PC-3 (cell line): ENCODE measurements at regions not wholly inside any gene's neighbourhood (a gene's known extent, or its start where the extent isn't known, plus 50 kb on each side); places are given as distances from the start of the nearest gene placed in this dataset.

ENCODE experiments used
- ATAC-seq: fragments of 200-7000 bp; cut with Tn5 transposase; 2 replicates; pipeline ENCODE4 v1.9.1; 2020; ENCODE audit warnings: mild to moderate bottlenecking, moderate library complexity
- BruUV-seq: library from RNA; stranded (reverse); fragments of 400-500 nt; replicated peaks from 2 replicates; lab custom pipeline; 2021; lab: Mats Ljungman, UMichigan
- CTCF ChIA-PET: fragments of 300-600 bp; sonication (Branson Sonifier 250); formaldehyde crosslinking; loops from one replicate; lab custom pipeline; 2022; ENCODE audit warnings: antibody characterized with exemption; lab: Charles Lee
- POLR2A ChIA-PET: fragments of 300-600 bp; sonication (Branson Sonifier 250); formaldehyde crosslinking; loops from one replicate; lab custom pipeline; 2022; ENCODE audit warnings: antibody characterized with exemption; ENCODE audit not compliant: unreplicated experiment; lab: Charles Lee
- DNase-seq: peaks from one replicate; pipeline ENCODE4 v3.0.0-alpha.2; 2015
- H2AFZ ChIP-seq: fragments of 300-600 bp; sonication (generic); 2 replicates; pipeline ENCODE4 v1.6.0; 2016; ENCODE audit warnings: antibody characterized with exemption, low read length
- H3F3A ChIP-seq: fragments of 300-600 bp; sonication (generic); one replicate; pipeline ENCODE4 v1.6.0; 2017; ENCODE audit warnings: antibody characterized with exemption, low read length, control low read depth, mild to moderate bottlenecking; ENCODE audit not compliant: unreplicated experiment
- H3K27ac ChIP-seq: fragments of 300-600 bp; sonication (generic); 2 replicates; pipeline ENCODE4 v1.5.1; 2016; ENCODE audit warnings: mild to moderate bottlenecking, low read length
- H3K27me3 ChIP-seq: fragments of 300-600 bp; sonication (generic); 2 replicates; pipeline ENCODE4 v1.6.1; 2016; ENCODE audit warnings: low read length, mixed read lengths
- H3K36me3 ChIP-seq: fragments of 300-600 bp; sonication (generic); 2 replicates; pipeline ENCODE4 v1.6.1; 2016; ENCODE audit warnings: low read depth, mixed run types, low read length, mixed read lengths
- H3K4me1 ChIP-seq: fragments of 300-600 bp; sonication (generic); 2 replicates; pipeline ENCODE4 v1.5.1; 2016; ENCODE audit warnings: low read length; ENCODE audit not compliant: insufficient read depth
- H3K4me2 ChIP-seq: fragments of 300-600 bp; sonication (generic); 2 replicates; pipeline ENCODE4 v1.6.0; 2016; ENCODE audit warnings: low read length
- H3K4me3 ChIP-seq: fragments of 300-600 bp; sonication (generic); 2 replicates; pipeline ENCODE4 v1.5.1; 2016; ENCODE audit warnings: mild to moderate bottlenecking, low read length, mixed read lengths
- H3K79me2 ChIP-seq: fragments of 300-600 bp; sonication (generic); 2 replicates; pipeline ENCODE4 v1.6.1; 2017; ENCODE audit warnings: low read length, mixed read lengths
- H3K9ac ChIP-seq: fragments of 300-600 bp; sonication (generic); 2 replicates; pipeline ENCODE4 v1.6.0; 2016; ENCODE audit warnings: mild to moderate bottlenecking, low read length
- H3K9me2 ChIP-seq: fragments of 300-600 bp; sonication (generic); replicated peaks from 2 replicates; pipeline ENCODE4 v1.6.1; 2016; ENCODE audit warnings: mixed run types, low read length, mixed read lengths
- H3K9me3 ChIP-seq: fragments of 300-600 bp; sonication (generic); 2 replicates; pipeline ENCODE4 v1.6.1; 2016; ENCODE audit warnings: low read length, mixed read lengths
- H4K20me1 ChIP-seq: fragments of 300-600 bp; sonication (generic); 2 replicates; pipeline ENCODE4 v1.6.1; 2016; ENCODE audit warnings: low read length, mixed read lengths
- CTCF ChIP-seq: fragments of 300-600 bp; sonication (generic); conservative IDR thresholded peaks from 2 replicates; pipeline ENCODE4 v1.5.1; 2017; ENCODE audit warnings: antibody characterized with exemption, low read depth, mild to moderate bottlenecking, low read length
- EZH2 ChIP-seq: fragments of 300-600 bp; sonication (generic); IDR thresholded peaks from one replicate; pipeline ENCODE4 v1.6.1; 2017; ENCODE audit warnings: antibody characterized with exemption, mild to moderate bottlenecking, low read length; ENCODE audit not compliant: unreplicated experiment
- EZH2phosphoT487 ChIP-seq: fragments of 300-600 bp; sonication (generic); IDR thresholded peaks from 2 replicates; pipeline ENCODE4 v1.6.1; 2018; ENCODE audit warnings: mild to moderate bottlenecking, antibody characterized with exemption, low read length, borderline replicate concordance
- intact Hi-C: fragments of 100-400 bp; cut with micrococcal nuclease; formaldehyde crosslinking; loops from 2 replicates; pipeline ENCODE4 v1.9.0; 2023

- H3K9me3 ChIP-seq, result no peaks in the 10 kb centered on the region
- no peaks in the 10 kb centered on the region for H3K9me2 ChIP-seq
- ATAC-seq (no peak), DNase-seq (no peak)
- H3K27me3 ChIP-seq, result no peaks in the 10 kb centered on the region
- CTCF ChIA-PET, result no interaction called here
- peaks cover 5% of the 10 kb centered on the region for H3K4me1 ChIP-seq
- no peak overlapping the region for H3K4me3 ChIP-seq
- TF ChIP-seq CTCF (no peak), EZH2 (no peak), EZH2phosphoT487 (no peak)
- intact Hi-C loops, result loop anchor here (5.0 kb wide), 1 partner anchor 374 kb away; no protein-coding TSS in a partner anchor
- POLR2A ChIA-PET, result no interaction called here
- no peak overlapping the region for H2AFZ ChIP-seq
- no peak overlapping the region for H3K9ac ChIP-seq
- H3K4me2 ChIP-seq, result no peak overlapping the region
- H3F3A ChIP-seq, result no peaks in the 10 kb centered on the region
- H3K79me2 ChIP-seq, result no peaks in the 10 kb centered on the region
- H4K20me1 ChIP-seq, result no peaks in the 10 kb centered on the region
- no TSS peak for BruUV-seq
- H3K36me3 ChIP-seq, result no peaks in the 10 kb centered on the region
- H3K27ac ChIP-seq, result no peak overlapping the region
These were observed 184.5 kb upstream of the GAP43 start for GRCh38 chr3:115438799-115439198.

- no peak overlapping the region for H3K4me3 ChIP-seq
- H3K9me2 ChIP-seq, result no peaks in the 10 kb centered on the region
- no peak for DNase-seq
- no peak overlapping the region for H3K9ac ChIP-seq
- H3K27ac ChIP-seq, result no peak overlapping the region
- H2AFZ ChIP-seq, result no peak overlapping the region
- TF ChIP-seq CTCF (no peak), EZH2 (no peak), EZH2phosphoT487 (no peak)
- H3K36me3 ChIP-seq, result no peaks in the 10 kb centered on the region
- H4K20me1 ChIP-seq, result no peaks in the 10 kb centered on the region
- BruUV-seq, result no TSS peak
- ATAC-seq, result no peak
- ChIA-PET CTCF (no interaction called here), POLR2A (no interaction called here)
- no peaks in the 10 kb centered on the region for H3F3A ChIP-seq
- no peaks in the 10 kb centered on the region for H3K79me2 ChIP-seq
- intact Hi-C loops, result no loop called here
- no peaks in the 10 kb centered on the region for H3K9me3 ChIP-seq
- H3K4me2 ChIP-seq, result no peak overlapping the region
- peaks cover 4% of the 10 kb centered on the region; the same call in 1 of the 2 replicates for H3K27me3 ChIP-seq
- no peaks in the 10 kb centered on the region for H3K4me1 ChIP-seq
These were observed 177.8 kb upstream of the GAP43 start for GRCh38 chr3:115445559-115445958.

GRCh38 chr3:115448851-115449250, 174.5 kb upstream of the GAP43 start:
- H3F3A ChIP-seq, result no peaks in the 10 kb centered on the region
- intact Hi-C loops, result no loop called here
- H3K27me3 ChIP-seq, result peaks cover 9% of the 10 kb centered on the region
- H2AFZ ChIP-seq, result no peak overlapping the region
- H3K4me1 ChIP-seq, result no peaks in the 10 kb centered on the region
- DNase-seq (no peak), ATAC-seq (no peak)
- H3K9me2 ChIP-seq, result no peaks in the 10 kb centered on the region
- H3K9ac ChIP-seq, result no peak overlapping the region
- no peak overlapping the region for H3K4me2 ChIP-seq
- no peaks in the 10 kb centered on the region for H3K9me3 ChIP-seq
- no peaks in the 10 kb centered on the region for H3K36me3 ChIP-seq
- TF ChIP-seq CTCF (no peak), EZH2phosphoT487 (no peak), EZH2 (no peak)
- no peak overlapping the region for H3K27ac ChIP-seq
- BruUV-seq, result no TSS peak
- ChIA-PET POLR2A (no interaction called here), CTCF (no interaction called here)
- H3K79me2 ChIP-seq, result no peaks in the 10 kb centered on the region
- H4K20me1 ChIP-seq, result no peaks in the 10 kb centered on the region
- no peak overlapping the region for H3K4me3 ChIP-seq
